Left lung (tissue), 4 donors: ENCODE measurements at regions not wholly inside any gene's neighbourhood (a gene's known extent, or its start where the extent isn't known, plus 50 kb on each side); places are given as distances from the start of the nearest gene placed in this dataset.

Experiments used
- ATAC-seq: fragments of 200-7000 bp; cut with Tn5 transposase; one replicate; pipeline ENCODE4 v1.9.1; 2020; ENCODE audit warnings: moderate library complexity
- DNase-seq, 4 donors: peaks; one replicate each; pipeline ENCODE4 v3.0.0-alpha.2; 2013 to 2020
- H3K27ac ChIP-seq, 2 donors: fragments of 200-600 bp; sonication (generic) in 1 of 2; one replicate each; pipeline versions ENCODE4 v1.5.0 to v1.8.0; 2020 to 2021
- H3K27me3 ChIP-seq, 2 donors: fragments of 200-600 bp; sonication (generic) in 1 of 2; one replicate each; pipeline versions ENCODE4 v1.5.0 to v1.8.0; 2020 to 2021
- H3K36me3 ChIP-seq, 2 donors: fragments of 200-600 bp; sonication (generic) in 1 of 2; one replicate each; pipeline versions ENCODE4 v1.5.0 to v1.8.0; 2020 to 2021
- H3K4me1 ChIP-seq, 2 donors: fragments of 200-600 bp; one replicate each; pipeline ENCODE4 v1.8.0; 2021
- H3K4me3 ChIP-seq, 2 donors: fragments of 200-600 bp; sonication (generic) in 1 of 2; one replicate each; pipeline versions ENCODE4 v1.5.0 to v1.8.0; 2020 to 2021; ENCODE audit warnings: mild to moderate bottlenecking in 1 of 2
- H3K9me3 ChIP-seq, 2 donors: fragments of 200-600 bp; sonication (generic) in 1 of 2; one replicate each; pipeline versions ENCODE4 v1.5.0 to v1.8.0; 2020 to 2021
- intact Hi-C, 2 donors: fragments of 100-400 bp; cut with DNase I; formaldehyde crosslinking; loops; one replicate each; pipeline versions ENCODE4 v1.11.2 to v1.14.2; 2022
- TF ChIP-seq, protein P1 (sequence below), 2 donors: fragments of 200-600 bp; sonication (generic) in 1 of 2; IDR thresholded peaks; one replicate each; pipeline versions ENCODE4 v1.5.0 to v1.8.0; 2021; ENCODE audit warnings: antibody characterized with exemption in 2 of 2
- donor health status: DM: no; HTN: yes; CAD: no.
- donor health status: DM: no; HTN: no; CAD: no.

DNA sequence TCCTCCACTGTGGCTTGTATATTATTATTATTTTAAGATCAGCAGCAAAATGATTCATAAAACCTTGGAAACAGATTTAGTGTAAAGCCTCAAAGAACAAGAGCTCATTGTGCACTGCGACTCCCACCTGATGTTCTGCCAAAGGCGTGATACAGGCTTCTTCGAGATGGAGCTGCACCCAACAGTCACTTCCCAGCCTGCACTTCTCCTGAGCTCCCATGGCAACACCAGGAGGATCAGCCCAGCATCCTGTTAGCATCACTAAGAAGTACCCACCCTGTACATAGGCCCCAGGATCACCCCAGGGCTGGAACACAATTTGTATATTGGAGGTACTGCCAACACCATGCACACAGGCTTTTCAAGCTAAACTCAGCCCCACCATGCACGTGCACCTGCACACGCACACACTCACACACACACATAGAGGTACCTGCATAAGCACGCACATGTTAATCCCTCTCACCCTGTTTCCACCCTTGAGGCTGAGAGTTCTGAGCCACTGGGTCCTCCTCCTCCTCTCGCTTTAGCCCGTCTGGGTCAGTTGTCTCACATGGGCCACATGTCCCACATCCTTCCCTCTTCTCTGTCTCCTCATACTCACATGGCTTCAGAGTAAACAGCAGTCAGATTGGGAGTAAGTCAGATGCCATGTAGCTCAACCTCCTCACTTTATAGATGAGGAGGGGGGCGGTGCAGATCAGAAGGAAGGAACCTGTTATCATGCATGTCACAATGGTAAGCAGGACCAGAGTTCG lies 281.9 kb upstream of the POU3F1 start:
- DNase-seq (no peak), ATAC-seq (no peak)
- Histone ChIP-seq H3K4me3 (no peak overlapping the region), H3K27me3 (no peaks in the 10 kb centered on the region), H3K36me3 (no peaks in the 10 kb centered on the region), H3K27ac (no peak overlapping the region), H3K9me3 (no peaks in the 10 kb centered on the region), H3K4me1 (no peaks in the 10 kb centered on the region)
- TF ChIP-seq, protein P1, sequence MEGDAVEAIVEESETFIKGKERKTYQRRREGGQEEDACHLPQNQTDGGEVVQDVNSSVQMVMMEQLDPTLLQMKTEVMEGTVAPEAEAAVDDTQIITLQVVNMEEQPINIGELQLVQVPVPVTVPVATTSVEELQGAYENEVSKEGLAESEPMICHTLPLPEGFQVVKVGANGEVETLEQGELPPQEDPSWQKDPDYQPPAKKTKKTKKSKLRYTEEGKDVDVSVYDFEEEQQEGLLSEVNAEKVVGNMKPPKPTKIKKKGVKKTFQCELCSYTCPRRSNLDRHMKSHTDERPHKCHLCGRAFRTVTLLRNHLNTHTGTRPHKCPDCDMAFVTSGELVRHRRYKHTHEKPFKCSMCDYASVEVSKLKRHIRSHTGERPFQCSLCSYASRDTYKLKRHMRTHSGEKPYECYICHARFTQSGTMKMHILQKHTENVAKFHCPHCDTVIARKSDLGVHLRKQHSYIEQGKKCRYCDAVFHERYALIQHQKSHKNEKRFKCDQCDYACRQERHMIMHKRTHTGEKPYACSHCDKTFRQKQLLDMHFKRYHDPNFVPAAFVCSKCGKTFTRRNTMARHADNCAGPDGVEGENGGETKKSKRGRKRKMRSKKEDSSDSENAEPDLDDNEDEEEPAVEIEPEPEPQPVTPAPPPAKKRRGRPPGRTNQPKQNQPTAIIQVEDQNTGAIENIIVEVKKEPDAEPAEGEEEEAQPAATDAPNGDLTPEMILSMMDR (IDR thresholded peaks at IDR 0.05) = no peak
- intact Hi-C loops = no loop called here

DNA sequence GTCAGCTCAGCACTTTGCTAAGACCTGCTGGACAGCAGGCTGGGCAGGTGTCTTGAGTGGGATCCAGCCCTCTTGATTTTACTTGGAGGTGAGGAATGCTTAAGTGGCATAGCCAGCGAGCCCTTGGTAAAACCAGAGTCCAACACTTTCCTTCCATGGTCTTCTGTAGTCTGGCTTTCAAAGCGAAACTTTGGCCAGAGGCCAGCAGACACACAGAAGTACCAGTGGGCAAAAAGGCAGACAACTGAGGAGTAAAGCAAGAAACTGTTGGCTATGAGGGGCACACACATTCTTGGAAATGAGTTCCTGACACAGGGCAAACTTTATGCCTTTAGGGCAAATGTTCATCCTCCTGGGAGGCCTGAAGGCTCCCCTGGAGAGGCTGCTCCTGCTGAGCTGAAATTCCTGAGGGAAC lies 281.0 kb upstream of the POU3F1 start:
- DNase-seq = peak in 2 of 4 donors; percentile 28 to 34

DNA sequence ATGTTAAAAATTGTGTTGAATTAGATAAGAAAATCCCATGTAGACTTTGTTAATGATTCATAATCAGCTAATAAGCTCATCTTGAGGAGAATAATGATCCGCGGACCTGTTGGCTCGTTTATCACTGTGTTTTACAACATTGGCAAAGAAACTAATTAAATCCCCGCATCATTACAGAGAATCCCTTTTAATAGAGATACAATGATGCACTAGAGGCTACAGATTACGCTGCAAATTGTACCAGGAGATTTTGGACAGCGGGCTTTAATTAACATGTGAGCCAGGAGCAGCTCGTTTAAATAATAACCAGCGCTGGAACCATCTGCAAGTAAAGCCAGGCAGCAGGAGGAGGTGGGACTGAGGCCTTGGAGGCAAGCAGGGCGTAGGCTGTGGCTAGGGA lies 280.3 kb upstream of the POU3F1 start:
- Histone ChIP-seq H3K27me3 (peaks cover 0 to 3% of the 10 kb centered on the region in 2 donors), H3K9me3 (no peaks in the 10 kb centered on the region), H3K27ac (no peak overlapping the region), H3K36me3 (no peaks in the 10 kb centered on the region), H3K4me3 (no peak overlapping the region), H3K4me1 (no peaks in the 10 kb centered on the region)
- intact Hi-C loops = no loop called here
- ATAC-seq (no peak), DNase-seq (no peak)
- TF ChIP-seq, protein P1 (IDR thresholded peaks at IDR 0.05) = no peak

More for the DNA sequence above, 281.0 kb upstream of the POU3F1 start:
- Histone ChIP-seq H3K36me3 (no peaks in the 10 kb centered on the region), H3K27ac (no peak overlapping the region), H3K4me3 (no peak overlapping the region), H3K9me3 (no peaks in the 10 kb centered on the region), H3K27me3 (no peaks in the 10 kb centered on the region), H3K4me1 (no peaks in the 10 kb centered on the region)
- TF ChIP-seq, protein P1 (IDR thresholded peaks at IDR 0.05) = no peak
- peak; percentile 78 for ATAC-seq
- intact Hi-C loops = no loop called here

DNA sequence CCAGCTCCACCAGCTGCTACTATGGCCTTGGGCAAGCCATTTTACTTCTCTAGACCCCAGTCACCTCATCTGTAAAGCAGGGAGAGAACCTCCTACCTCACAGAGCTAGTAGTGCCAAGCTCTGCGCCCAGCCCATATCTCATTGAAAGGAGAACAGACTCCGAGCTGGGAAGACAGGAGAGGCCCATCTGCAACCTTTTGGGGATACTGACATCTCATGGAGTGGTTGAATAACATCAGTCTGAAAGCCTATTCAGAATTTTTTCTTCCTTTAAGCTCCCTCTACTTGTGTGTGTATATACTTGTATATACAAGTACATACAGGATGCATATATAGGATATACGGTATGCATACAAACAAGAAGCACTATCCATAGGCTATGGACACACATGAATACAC lies 279.5 kb upstream of the POU3F1 start:
- DNase-seq = no peak
- Histone ChIP-seq H3K27ac (no peak overlapping the region), H3K4me1 (no peaks in the 10 kb centered on the region), H3K36me3 (no peaks in the 10 kb centered on the region), H3K27me3 (peaks cover 0 to 4% of the 10 kb centered on the region in 2 donors), H3K4me3 (no peak overlapping the region), H3K9me3 (no peaks in the 10 kb centered on the region)
- TF ChIP-seq, protein P1 (IDR thresholded peaks at IDR 0.05) = no peak
- no peak for ATAC-seq
- intact Hi-C loops = no loop called here

DNA sequence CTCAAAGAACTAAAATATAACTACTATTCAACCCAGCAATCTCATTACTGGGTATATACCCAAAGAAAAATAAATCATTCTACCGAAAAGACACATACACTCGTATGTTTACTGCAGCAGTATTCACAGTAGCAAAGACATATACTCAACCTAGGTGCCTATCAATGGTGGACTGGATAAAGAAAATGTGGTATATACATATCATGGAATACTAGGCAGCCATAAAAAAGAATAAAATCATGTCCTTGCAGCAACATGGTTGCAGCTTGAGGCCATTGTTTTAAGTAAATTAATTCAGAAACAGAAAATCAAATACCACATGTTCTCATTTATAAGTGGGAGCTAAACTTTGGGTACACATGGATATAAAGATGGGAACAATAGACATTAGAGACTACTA lies 266.2 kb upstream of the POU3F1 start:
- H3K27me3 ChIP-seq = peaks cover 0 to 5% of the 10 kb centered on the region in 2 donors
- DNase-seq (no peak), ATAC-seq (no peak)
- intact Hi-C loops = no loop called here
- no peaks in the 10 kb centered on the region for H3K36me3 ChIP-seq
- no peak overlapping the region for H3K27ac ChIP-seq
- no peaks in the 10 kb centered on the region for H3K4me1 ChIP-seq
- no peaks in the 10 kb centered on the region for H3K9me3 ChIP-seq
- H3K4me3 ChIP-seq = no peak overlapping the region
- TF ChIP-seq, protein P1 (IDR thresholded peaks at IDR 0.05) = no peak
